HG02763 (cell line): ENCODE measurements at regions not wholly inside any gene's neighbourhood (a gene's known extent, or its start where the extent isn't known, plus 50 kb on each side); places are given as distances from the start of the nearest gene placed in this dataset.
"Not testable (repeated sequence)": the region's sequence is repeated elsewhere in the genome, so short reads cannot be mapped to it uniquely, and the experiment has no call there.

ENCODE experiments used
- ATAC-seq: cut with Tn5 transposase; IDR thresholded peaks from one replicate; pipeline ENCODE4 v1.9.1; 2021; ENCODE audit warnings: mild to moderate bottlenecking, moderate library complexity; ENCODE audit not compliant: unreplicated experiment

- ATAC-seq = peak; percentile 57
Observed at GRCh38 chr14:106741086-106741827, 1214.9 kb downstream of the TMEM121 start.

- not testable (repeated sequence) for ATAC-seq
Observed at GRCh38 chr14:106745016-106745767, 1218.8 kb downstream of the TMEM121 start.

- ATAC-seq = not testable (repeated sequence)
Observed at GRCh38 chr14:106750089-106750488, 1223.7 kb downstream of the TMEM121 start.

- ATAC-seq = not testable (repeated sequence)
Observed at GRCh38 chr14:106753751-106754150, 1227.4 kb downstream of the TMEM121 start.

- not testable (repeated sequence) for ATAC-seq
Observed at GRCh38 chr14:106757444-106757843, 1231.1 kb downstream of the TMEM121 start.

GRCh38 chr14:106761886-106762816 is 1235.8 kb downstream of the TMEM121 start:
- ATAC-seq = not testable (repeated sequence)

GRCh38 chr14:106764968-106765369 is 1238.6 kb downstream of the TMEM121 start:
- ATAC-seq = not testable (repeated sequence)

- no peak for ATAC-seq
Observed at GRCh38 chr14:106766145-106766544, 1239.8 kb downstream of the TMEM121 start.

GRCh38 chr14:106766551-106767277 is 1240.3 kb downstream of the TMEM121 start:
- ATAC-seq = not testable (repeated sequence)

GRCh38 chr14:106768230-106768629 is 1241.8 kb downstream of the TMEM121 start:
- ATAC-seq = not testable (repeated sequence)

- not testable (repeated sequence) for ATAC-seq
Observed at GRCh38 chr14:106768972-106769700, 1242.8 kb downstream of the TMEM121 start.

GRCh38 chr14:106770158-106770672 is 1243.8 kb downstream of the TMEM121 start:
- not testable (repeated sequence) for ATAC-seq

GRCh38 chr14:106774889-106775480 is 1248.6 kb downstream of the TMEM121 start:
- ATAC-seq = not testable (repeated sequence)

- no peak for ATAC-seq
Observed at GRCh38 chr14:106776395-106776983, 1250.1 kb downstream of the TMEM121 start.

- no peak for ATAC-seq
Observed at GRCh38 chr14:106778986-106779385, 1252.6 kb downstream of the TMEM121 start.

- no peak for ATAC-seq
Observed at GRCh38 chr14:106786697-106787096, 1260.3 kb downstream of the TMEM121 start.

GRCh38 chr14:106787626-106788025 is 1261.2 kb downstream of the TMEM121 start:
- ATAC-seq = no peak

GRCh38 chr14:106788534-106788933 is 1262.2 kb downstream of the TMEM121 start:
- no peak for ATAC-seq

GRCh38 chr14:106789318-106789717 is 1262.9 kb downstream of the TMEM121 start:
- ATAC-seq = no peak
